ENCODE measurements at regions not wholly inside any gene's neighbourhood (a gene's known extent, or its start where the extent isn't known, plus 50 kb on each side); places are given as distances from the start of the nearest gene placed in this dataset.

GRCh38 chr9:13731637-13732036, 452.1 kb upstream of the MPDZ start:
- TF ChIP-seq CTCF (IDR thresholded peaks at IDR 0.05) (no peak), POLR2AphosphoS5 (IDR thresholded peaks at IDR 0.05) (no peak), EP300 (IDR thresholded peaks at IDR 0.05) (no peak)

All from stomach (tissue), 4 donors.